ENCODE measurements at regions not wholly inside any gene's neighbourhood (a gene's known extent, or its start where the extent isn't known, plus 50 kb on each side); places are given as distances from the start of the nearest gene placed in this dataset.

DNA sequence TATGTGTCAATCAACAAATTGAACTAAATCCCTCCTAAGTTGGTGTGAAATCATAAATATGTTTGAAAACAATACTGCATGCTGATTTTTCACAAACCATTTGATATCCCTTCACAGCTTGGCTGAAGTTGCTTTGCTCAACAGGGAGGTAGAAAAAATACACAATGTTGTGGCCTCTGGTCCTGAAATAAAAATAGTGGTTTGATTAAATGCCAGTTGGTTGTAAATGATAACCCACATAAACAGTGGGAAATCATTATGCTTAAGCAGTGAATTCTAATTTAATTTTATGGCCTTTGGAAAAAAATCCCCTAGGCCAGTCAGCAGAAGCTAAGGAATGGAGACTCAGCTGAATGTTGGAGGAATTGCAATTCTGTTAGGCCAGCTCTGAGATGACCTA lies 359.4 kb upstream of the CWC22 start:
- no peak for TF ChIP-seq CTCF (IDR thresholded peaks at IDR 0.05)
- TF ChIP-seq POLR2A (IDR thresholded peaks at IDR 0.05), result no peak

Measured in right lobe of liver (tissue), 4 donors.